Left cardiac atrium (tissue), 4 donors: ENCODE measurements at regions not wholly inside any gene's neighbourhood (a gene's known extent, or its start where the extent isn't known, plus 50 kb on each side); places are given as distances from the start of the nearest gene placed in this dataset.
A peak's percentile ranks its signal among the peaks of the same experiment; 100 is the strongest.

Source experiments
- ATAC-seq, 2 donors: fragments of 200-7000 bp; cut with Tn5 transposase; one replicate each; pipeline ENCODE4 v1.9.1; 2020; ENCODE audit warnings: mild to moderate bottlenecking in 2 of 2, moderate library complexity in 2 of 2
- DNase-seq: peaks from one replicate; pipeline ENCODE4 v3.0.0-alpha.2; 2020
- intact Hi-C, 2 donors: fragments of 100-400 bp; cut with DNase I; formaldehyde crosslinking; loops; one replicate each; pipeline versions ENCODE4 v1.14.1 to v1.15.1; 2022 to 2023
- donor health status: DM: no; HTN: yes; CAD: no.
- donor health status: DM: no; HTN: yes; CAD: no; lungs with severe emphysema.
- donor health status: DM: yes; HTN: yes; CAD: no.
- donor health status: Dilated cardiomyopathy.

- DNase-seq, result no peak
- intact Hi-C loops, result no loop called here
- ATAC-seq, result no peak
These were observed 90.6 kb downstream of the TTC32 start for GRCh38 chr2:19811186-19811585.

- intact Hi-C loops, result no loop called here
- DNase-seq (peak; percentile 32), ATAC-seq (peak in 1 of 2 donors; percentile 80)
These were observed 91.1 kb downstream of the TTC32 start for GRCh38 chr2:19810637-19811036.

GRCh38 chr2:19810148-19810547 lies 91.6 kb downstream of the TTC32 start:
- ATAC-seq, result no peak
- intact Hi-C loops, result no loop called here
- no peak for DNase-seq

- intact Hi-C loops, result no loop called here
- DNase-seq (no peak), ATAC-seq (no peak)
These were observed 92.6 kb downstream of the TTC32 start for GRCh38 chr2:19809206-19809605.

- DNase-seq, result no peak
- ATAC-seq, result no peak
- intact Hi-C loops, result no loop called here
These were observed 93.9 kb downstream of the TTC32 start for GRCh38 chr2:19807866-19808265.

GRCh38 chr2:19807346-19807745 lies 94.4 kb downstream of the TTC32 start:
- no peak for ATAC-seq
- DNase-seq, result no peak
- intact Hi-C loops, result no loop called here

GRCh38 chr2:19806591-19806990 lies 95.2 kb downstream of the TTC32 start:
- ATAC-seq (no peak), DNase-seq (no peak)
- intact Hi-C loops, result no loop called here

GRCh38 chr2:19806131-19806530 lies 95.7 kb downstream of the TTC32 start:
- ATAC-seq, result no peak
- intact Hi-C loops, result no loop called here

GRCh38 chr2:19805266-19805665 lies 96.5 kb downstream of the TTC32 start:
- intact Hi-C loops, result no loop called here

More at GRCh38 chr2:19806131-19806530, 95.7 kb downstream of the TTC32 start:
- no peak for DNase-seq

GRCh38 chr2:19804639-19805260 lies 97.0 kb downstream of the TTC32 start:
- intact Hi-C loops, result no loop called here
- ATAC-seq (no peak), DNase-seq (no peak)

More at GRCh38 chr2:19805266-19805665, 96.5 kb downstream of the TTC32 start:
- no peak for ATAC-seq
- no peak for DNase-seq

GRCh38 chr2:19802086-19802841 lies 99.5 kb downstream of the TTC32 start:
- ATAC-seq (peak in 1 of 2 donors; percentile 38), DNase-seq (no peak)
- intact Hi-C loops, result no loop called here

GRCh38 chr2:19801367-19802080 lies 100.3 kb downstream of the TTC32 start:
- ATAC-seq, result peak; percentile 89 to 97
- intact Hi-C loops, result no loop called here
- peak; percentile 88 for DNase-seq

- intact Hi-C loops, result no loop called here
- ATAC-seq (no peak), DNase-seq (no peak)
These were observed 101.0 kb downstream of the TTC32 start for GRCh38 chr2:19800796-19801195.

GRCh38 chr2:19799881-19800780 lies 101.7 kb downstream of the TTC32 start:
- DNase-seq (no peak), ATAC-seq (no peak)
- intact Hi-C loops, result no loop called here

- intact Hi-C loops, result no loop called here
- ATAC-seq (no peak), DNase-seq (no peak)
These were observed 103.9 kb downstream of the TTC32 start for GRCh38 chr2:19797871-19798270.

GRCh38 chr2:19797243-19797810 lies 104.5 kb downstream of the TTC32 start:
- DNase-seq (no peak), ATAC-seq (no peak)
- intact Hi-C loops, result no loop called here

- ATAC-seq, result peak in 1 of 2 donors; percentile 14
- intact Hi-C loops, result no loop called here
- no peak for DNase-seq
These were observed 105.6 kb downstream of the TTC32 start for GRCh38 chr2:19796035-19796695.

- DNase-seq (no peak), ATAC-seq (peak in 1 of 2 donors; percentile 41)
- intact Hi-C loops, result no loop called here
These were observed 108.5 kb downstream of the TTC32 start for GRCh38 chr2:19793132-19793750.
